ENCODE measurements at regions not wholly inside any gene's neighbourhood (a gene's known extent, or its start where the extent isn't known, plus 50 kb on each side); places are given as distances from the start of the nearest gene placed in this dataset.
"Not testable (repeated sequence)": the region's sequence is repeated elsewhere in the genome, so short reads cannot be mapped to it uniquely, and the experiment has no call there.

GRCh38 chr16:86351785-86352139 is 158.6 kb upstream of the FOXF1 start:
- in situ Hi-C loops (cut with HindIII; ENCODE audit: low sequenced_read_pairs) = not testable (repeated sequence)

GRCh38 chr16:86353148-86353547 is 157.2 kb upstream of the FOXF1 start:
- in situ Hi-C loops (cut with HindIII; ENCODE audit: low sequenced_read_pairs) = no loop called here

- in situ Hi-C loops (cut with HindIII; ENCODE audit: low sequenced_read_pairs) = no loop called here
Measured at GRCh38 chr16:86353948-86354347, 156.4 kb upstream of the FOXF1 start.

GRCh38 chr16:86354641-86355513 is 155.4 kb upstream of the FOXF1 start:
- in situ Hi-C loops (cut with HindIII; ENCODE audit: low sequenced_read_pairs) = no loop called here

GRCh38 chr16:86355531-86355930 is 154.8 kb upstream of the FOXF1 start:
- in situ Hi-C loops (cut with HindIII; ENCODE audit: low sequenced_read_pairs) = no loop called here

GRCh38 chr16:86355951-86356350 is 154.4 kb upstream of the FOXF1 start:
- in situ Hi-C loops (cut with HindIII; ENCODE audit: low sequenced_read_pairs) = no loop called here

- in situ Hi-C loops (cut with HindIII; ENCODE audit: low sequenced_read_pairs) = no loop called here
Measured at GRCh38 chr16:86356804-86357203, 153.5 kb upstream of the FOXF1 start.

GRCh38 chr16:86357303-86357702 is 153.0 kb upstream of the FOXF1 start:
- in situ Hi-C loops (cut with HindIII; ENCODE audit: low sequenced_read_pairs) = no loop called here

- in situ Hi-C loops (cut with HindIII; ENCODE audit: low sequenced_read_pairs) = no loop called here
Measured at GRCh38 chr16:86357950-86358349, 152.4 kb upstream of the FOXF1 start.

GRCh38 chr16:86359571-86359970 is 150.8 kb upstream of the FOXF1 start:
- in situ Hi-C loops (cut with HindIII; ENCODE audit: low sequenced_read_pairs) = no loop called here

GRCh38 chr16:86362155-86362849 is 148.0 kb upstream of the FOXF1 start:
- in situ Hi-C loops (cut with HindIII; ENCODE audit: low sequenced_read_pairs) = no loop called here

GRCh38 chr16:86363057-86363490 is 147.3 kb upstream of the FOXF1 start:
- in situ Hi-C loops (cut with HindIII; ENCODE audit: low sequenced_read_pairs) = no loop called here

- in situ Hi-C loops (cut with HindIII; ENCODE audit: low sequenced_read_pairs) = no loop called here
Measured at GRCh38 chr16:86363836-86364618, 146.3 kb upstream of the FOXF1 start.

- in situ Hi-C loops (cut with HindIII; ENCODE audit: low sequenced_read_pairs) = no loop called here
Measured at GRCh38 chr16:86364653-86365380, 145.5 kb upstream of the FOXF1 start.

- in situ Hi-C loops (cut with HindIII; ENCODE audit: low sequenced_read_pairs) = no loop called here
Measured at GRCh38 chr16:86365513-86366273, 144.6 kb upstream of the FOXF1 start.

GRCh38 chr16:86366481-86366880 is 143.8 kb upstream of the FOXF1 start:
- in situ Hi-C loops (cut with HindIII; ENCODE audit: low sequenced_read_pairs) = no loop called here

GRCh38 chr16:86367291-86368072 is 142.8 kb upstream of the FOXF1 start:
- in situ Hi-C loops (cut with HindIII; ENCODE audit: low sequenced_read_pairs) = no loop called here

- in situ Hi-C loops (cut with HindIII; ENCODE audit: low sequenced_read_pairs) = no loop called here
Measured at GRCh38 chr16:86368261-86368660, 142.1 kb upstream of the FOXF1 start.

GRCh38 chr16:86370062-86370461 is 140.3 kb upstream of the FOXF1 start:
- in situ Hi-C loops (cut with HindIII; ENCODE audit: low sequenced_read_pairs) = no loop called here

Measured in DLD1 (cell line).